AG09309 (cell line): ENCODE measurements at regions not wholly inside any gene's neighbourhood (a gene's known extent, or its start where the extent isn't known, plus 50 kb on each side); places are given as distances from the start of the nearest gene placed in this dataset.
"Not testable (repeated sequence)": the region's sequence is repeated elsewhere in the genome, so short reads cannot be mapped to it uniquely, and the experiment has no call there.

Experiments
- DNase-seq: peaks from one replicate; pipeline ENCODE4 v3.0.0-alpha.2; 2010; ENCODE audit warnings: low read depth
- H3K4me3 ChIP-seq: 2 replicates; pipeline ENCODE4 v1.5.1; 2011; ENCODE audit warnings: mild to moderate bottlenecking, low read depth, low read length, moderate library complexity; ENCODE audit not compliant: control insufficient read depth
- TF ChIP-seq, protein P1 (sequence below): IDR thresholded peaks from 2 replicates; pipeline ENCODE4 v1.5.1; 2011; ENCODE audit warnings: mild to moderate bottlenecking, low read depth, low read length, inconsistent platforms; ENCODE audit not compliant: insufficient read depth, control insufficient read depth; ENCODE audit errors: missing control alignments

DNA sequence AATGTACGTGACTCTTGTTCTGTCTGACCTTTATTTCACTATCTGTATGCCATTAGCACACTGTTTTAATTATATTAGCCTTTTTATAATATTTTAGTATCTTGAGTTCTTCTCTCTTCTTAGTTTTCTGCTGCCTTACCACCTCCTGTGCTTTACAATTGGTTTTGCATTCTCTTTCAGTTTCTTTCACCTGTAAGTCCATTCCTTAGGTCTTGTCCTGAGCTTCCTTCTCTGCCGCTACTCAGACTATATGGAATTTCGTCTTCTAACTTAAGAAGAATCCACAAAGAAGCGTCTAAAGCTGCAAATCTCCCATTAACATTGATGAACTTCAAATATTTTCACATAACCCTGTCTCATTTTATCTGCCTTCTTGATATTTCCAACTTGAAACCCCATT lies 642.9 kb downstream of the MAT2B start:
- TF ChIP-seq, protein P1, sequence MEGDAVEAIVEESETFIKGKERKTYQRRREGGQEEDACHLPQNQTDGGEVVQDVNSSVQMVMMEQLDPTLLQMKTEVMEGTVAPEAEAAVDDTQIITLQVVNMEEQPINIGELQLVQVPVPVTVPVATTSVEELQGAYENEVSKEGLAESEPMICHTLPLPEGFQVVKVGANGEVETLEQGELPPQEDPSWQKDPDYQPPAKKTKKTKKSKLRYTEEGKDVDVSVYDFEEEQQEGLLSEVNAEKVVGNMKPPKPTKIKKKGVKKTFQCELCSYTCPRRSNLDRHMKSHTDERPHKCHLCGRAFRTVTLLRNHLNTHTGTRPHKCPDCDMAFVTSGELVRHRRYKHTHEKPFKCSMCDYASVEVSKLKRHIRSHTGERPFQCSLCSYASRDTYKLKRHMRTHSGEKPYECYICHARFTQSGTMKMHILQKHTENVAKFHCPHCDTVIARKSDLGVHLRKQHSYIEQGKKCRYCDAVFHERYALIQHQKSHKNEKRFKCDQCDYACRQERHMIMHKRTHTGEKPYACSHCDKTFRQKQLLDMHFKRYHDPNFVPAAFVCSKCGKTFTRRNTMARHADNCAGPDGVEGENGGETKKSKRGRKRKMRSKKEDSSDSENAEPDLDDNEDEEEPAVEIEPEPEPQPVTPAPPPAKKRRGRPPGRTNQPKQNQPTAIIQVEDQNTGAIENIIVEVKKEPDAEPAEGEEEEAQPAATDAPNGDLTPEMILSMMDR, result no peak
- H3K4me3 ChIP-seq, result no peak overlapping the region
- DNase-seq, result no peak

DNA sequence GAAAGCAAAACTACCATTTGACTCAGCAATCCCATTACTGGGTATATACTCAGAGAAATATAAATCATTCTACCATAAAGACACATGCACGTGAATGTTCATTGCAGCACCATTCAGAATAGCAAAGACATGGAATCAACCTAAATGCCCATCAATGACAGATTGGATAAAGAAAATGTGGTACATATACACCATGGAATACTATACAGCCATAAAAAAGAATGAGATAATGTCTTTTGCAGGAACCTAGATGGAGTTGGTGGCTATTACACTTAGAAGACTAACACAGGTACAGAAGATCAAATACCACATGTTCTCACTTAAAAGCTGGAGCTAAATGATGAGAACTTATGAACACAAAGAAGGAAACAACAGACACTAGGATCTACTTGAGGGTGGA lies 647.1 kb downstream of the MAT2B start:
- DNase-seq, H3K4me3 ChIP-seq: not testable (repeated sequence)

DNA sequence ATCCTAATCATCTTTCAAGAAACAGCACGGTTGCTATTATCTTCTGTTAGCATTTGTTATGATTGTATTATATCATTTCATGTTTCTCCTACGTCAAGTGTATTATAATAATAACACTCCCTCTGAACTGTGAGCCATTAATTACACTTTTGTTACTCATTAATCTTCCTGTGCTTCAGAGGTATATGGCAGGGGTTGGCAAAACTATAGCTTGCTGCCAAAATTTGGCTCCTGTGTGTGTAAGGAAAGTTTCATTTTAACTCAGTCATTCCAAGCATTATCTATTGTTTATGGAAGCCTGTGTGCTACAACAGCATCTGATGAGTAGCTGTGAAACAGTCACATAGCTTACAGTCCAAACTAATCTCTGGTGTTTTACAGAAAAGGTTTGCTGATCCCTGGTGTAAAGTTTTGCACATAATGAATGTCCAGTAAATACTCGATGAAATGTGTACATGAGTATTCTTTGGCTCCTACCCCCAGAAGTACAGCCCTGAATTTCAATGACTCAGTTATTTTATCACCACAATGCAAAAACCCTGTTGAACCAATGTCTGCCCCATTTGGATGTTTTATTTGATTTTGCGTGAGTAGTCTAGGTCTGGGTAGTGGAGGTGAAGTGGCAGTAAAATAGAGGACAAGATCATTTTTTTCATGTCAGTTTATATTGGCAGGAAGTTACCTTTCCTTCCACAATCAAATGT lies 648.2 kb downstream of the MAT2B start:
- TF ChIP-seq, protein P1, result no peak
- H3K4me3 ChIP-seq, result no peak overlapping the region
- DNase-seq, result no peak

DNA sequence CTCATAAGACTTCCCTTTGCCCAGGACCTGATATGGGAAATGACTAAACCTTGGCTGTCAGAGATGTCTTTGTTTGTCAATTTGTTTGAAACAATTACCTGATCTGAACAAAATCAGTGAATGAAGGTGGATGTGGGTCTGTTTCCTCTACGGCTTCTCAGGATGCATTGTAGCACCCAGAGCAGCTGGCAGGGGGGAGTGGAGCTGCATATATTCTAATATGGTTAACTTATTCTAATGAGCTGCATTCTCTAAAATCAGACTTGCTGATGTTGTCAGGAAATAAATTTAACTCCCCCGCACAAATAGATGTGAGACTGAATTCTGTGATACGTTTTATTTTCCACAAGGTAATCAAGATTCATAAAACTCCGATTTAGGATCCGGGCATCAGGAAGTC lies 665.4 kb downstream of the MAT2B start:
- TF ChIP-seq, protein P1, result no peak
- DNase-seq, result no peak

DNA sequence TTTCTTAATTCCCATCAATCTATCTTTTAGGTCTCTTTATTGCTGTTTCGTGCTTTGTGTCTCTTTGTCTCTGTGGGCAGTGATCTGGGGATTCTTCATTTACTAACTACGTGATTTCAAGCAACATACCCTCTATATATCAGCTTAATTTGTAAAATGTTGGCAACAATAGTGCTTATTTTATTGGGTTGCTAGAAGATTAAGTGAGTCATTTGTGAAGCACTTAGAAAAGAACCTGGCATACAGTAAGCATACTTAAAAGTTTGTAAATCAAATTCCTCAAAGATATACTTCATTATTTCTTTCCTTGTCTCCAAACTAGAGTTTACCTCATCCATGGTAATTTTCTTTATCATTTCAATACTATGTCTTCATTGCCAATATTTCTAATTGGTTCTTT lies 669.7 kb downstream of the MAT2B start:
- no peak for DNase-seq
- H3K4me3 ChIP-seq, result no peak overlapping the region
- TF ChIP-seq, protein P1, result no peak

More for the DNA sequence above, 665.4 kb downstream of the MAT2B start:
- H3K4me3 ChIP-seq, result no peak overlapping the region

DNA sequence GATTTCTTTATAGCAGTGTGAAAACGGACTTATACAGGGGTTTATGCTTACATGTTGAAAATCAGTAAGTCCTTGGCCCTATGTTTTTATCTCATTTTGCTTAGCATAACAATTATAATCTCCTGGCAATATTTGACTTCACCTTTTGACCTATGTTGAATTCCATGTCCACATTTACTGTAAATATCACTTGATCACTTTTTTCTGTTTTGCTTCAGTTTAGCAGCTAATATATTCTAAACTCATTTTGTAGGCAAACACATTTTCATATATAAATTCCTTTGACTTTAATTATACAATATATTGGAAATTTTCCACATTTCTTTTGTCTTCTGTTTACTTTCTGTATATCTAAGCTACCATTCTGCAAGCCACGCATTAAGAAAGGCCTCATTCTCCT lies 674.0 kb downstream of the MAT2B start:
- no peak overlapping the region for H3K4me3 ChIP-seq
- DNase-seq, result no peak
- TF ChIP-seq, protein P1, result no peak

DNA sequence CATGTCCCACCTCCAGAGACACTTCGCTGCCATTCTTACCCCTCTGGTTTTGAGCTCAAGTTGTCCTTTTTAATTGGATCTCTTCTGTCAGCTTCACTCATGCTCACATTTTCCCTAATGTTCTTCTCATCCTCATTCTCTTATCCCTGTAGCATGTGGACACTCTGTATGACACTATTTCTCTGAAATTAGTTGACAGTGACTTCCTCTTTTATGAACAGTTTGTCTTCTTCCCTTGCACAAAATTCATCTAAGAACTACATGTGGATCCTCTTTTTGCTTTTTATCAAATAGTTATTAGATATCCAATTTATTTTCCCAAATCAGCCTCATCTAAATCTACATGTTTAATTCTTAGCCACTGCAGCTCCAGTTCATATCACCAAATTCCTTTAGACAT lies 676.2 kb downstream of the MAT2B start:
- no peak overlapping the region for H3K4me3 ChIP-seq
- TF ChIP-seq, protein P1, result no peak
- DNase-seq, result no peak
